Ascending aorta (tissue), 2 donors: ENCODE measurements at regions not wholly inside any gene's neighbourhood (a gene's known extent, or its start where the extent isn't known, plus 50 kb on each side); places are given as distances from the start of the nearest gene placed in this dataset.

Experiments used
- DNase-seq, 2 donors: peaks; one replicate each; pipeline ENCODE4 v3.0.0-alpha.2; 2019; ENCODE audit warnings: low spot score in 2 of 2
- H3K27ac ChIP-seq, 2 donors: fragments of 200-600 bp; sonication (generic); one replicate each; pipeline ENCODE4 v1.5.1; 2016 to 2017; ENCODE audit warnings: mild to moderate bottlenecking in 1 of 2
- H3K27me3 ChIP-seq: fragments of 200-600 bp; sonication (generic); one replicate; pipeline ENCODE4 v1.5.1; 2017
- H3K36me3 ChIP-seq, 2 donors: fragments of 200-600 bp; sonication (generic); one replicate each; pipeline ENCODE4 v1.5.1; 2016
- H3K4me1 ChIP-seq, 2 donors: fragments of 200-600 bp; sonication (generic); one replicate each; pipeline ENCODE4 v1.5.1; 2016 to 2017; ENCODE audit warnings: mild to moderate bottlenecking in 1 of 2
- H3K4me3 ChIP-seq, 2 donors: fragments of 200-600 bp; sonication (generic); one replicate each; pipeline ENCODE4 v1.5.1; 2016 to 2017; ENCODE audit warnings: mild to moderate bottlenecking in 1 of 2
- H3K9me3 ChIP-seq, 2 donors: fragments of 200-600 bp; sonication (generic); one replicate each; pipeline ENCODE4 v1.5.1; 2016
- CTCF ChIP-seq, 3 experiments: fragments of 200-600 bp in 2 of 3; fragments of 450-650 bp in 1 of 3; sonication (generic) in 2 of 3; IDR thresholded peaks; one replicate each; pipeline ENCODE4 v1.5.1; 2016 to 2019; ENCODE audit warnings: antibody characterized with exemption in 3 of 3, mild to moderate bottlenecking in 1 of 3, moderate library complexity in 1 of 3
- intact Hi-C: fragments of 100-400 bp; cut with DNase I; formaldehyde crosslinking; loops from one replicate; pipeline ENCODE4 v1.15.1; 2023

- Histone ChIP-seq H3K27ac (no peak overlapping the region), H3K4me3 (no peak overlapping the region), H3K27me3 (no peaks in the 10 kb centered on the region), H3K4me1 (peaks cover 0 to 8% of the 10 kb centered on the region in 2 donors), H3K9me3 (no peaks in the 10 kb centered on the region), H3K36me3 (no peaks in the 10 kb centered on the region)
- DNase-seq: no peak
- no peak for TF ChIP-seq CTCF (IDR thresholded peaks at IDR 0.05)
- intact Hi-C loops: loop anchor here (10.0 kb wide), 1 partner anchor 904 kb away; the partner anchor contains the start of gene RNF180
These were observed 299.7 kb downstream of the CWC27 start for GRCh38 chr5:65068410-65068809.

- intact Hi-C loops: no loop called here
- TF ChIP-seq CTCF (IDR thresholded peaks at IDR 0.05): no peak
These were observed 301.3 kb downstream of the CWC27 start for GRCh38 chr5:65070026-65070425.

GRCh38 chr5:65072850-65073249 is 304.1 kb downstream of the CWC27 start:
- H3K4me1 ChIP-seq: peaks cover 0 to 6% of the 10 kb centered on the region in 2 donors
- H3K9me3 ChIP-seq: no peaks in the 10 kb centered on the region
- no peak for DNase-seq
- H3K27me3 ChIP-seq: no peaks in the 10 kb centered on the region
- no peak overlapping the region for H3K27ac ChIP-seq
- H3K36me3 ChIP-seq: no peaks in the 10 kb centered on the region
- no peak for TF ChIP-seq CTCF (IDR thresholded peaks at IDR 0.05)
- intact Hi-C loops: no loop called here
- no peak overlapping the region for H3K4me3 ChIP-seq

More at GRCh38 chr5:65070026-65070425, 301.3 kb downstream of the CWC27 start:
- no peaks in the 10 kb centered on the region for H3K9me3 ChIP-seq
- H3K27me3 ChIP-seq: no peaks in the 10 kb centered on the region
- peaks cover 0 to 8% of the 10 kb centered on the region in 2 donors for H3K4me1 ChIP-seq
- DNase-seq: no peak
- no peak overlapping the region for H3K27ac ChIP-seq
- no peaks in the 10 kb centered on the region for H3K36me3 ChIP-seq
- no peak overlapping the region for H3K4me3 ChIP-seq

- intact Hi-C loops: no loop called here
- Histone ChIP-seq H3K9me3 (no peaks in the 10 kb centered on the region), H3K4me3 (no peak overlapping the region), H3K4me1 (peaks cover 0 to 6% of the 10 kb centered on the region in 2 donors), H3K36me3 (no peaks in the 10 kb centered on the region), H3K27me3 (no peaks in the 10 kb centered on the region), H3K27ac (no peak overlapping the region)
- DNase-seq: no peak
- no peak for TF ChIP-seq CTCF (IDR thresholded peaks at IDR 0.05)
These were observed 304.5 kb downstream of the CWC27 start for GRCh38 chr5:65073250-65073661.

- H3K27me3 ChIP-seq: no peaks in the 10 kb centered on the region
- TF ChIP-seq CTCF (IDR thresholded peaks at IDR 0.05): no peak
- H3K4me3 ChIP-seq: no peak overlapping the region
- H3K27ac ChIP-seq: peak overlapping the region; percentile 19 to 49
- intact Hi-C loops: no loop called here
- no peak for DNase-seq
- H3K9me3 ChIP-seq: no peaks in the 10 kb centered on the region
- H3K36me3 ChIP-seq: no peaks in the 10 kb centered on the region
- H3K4me1 ChIP-seq: peaks cover 0 to 6% of the 10 kb centered on the region in 2 donors
These were observed 307.0 kb downstream of the CWC27 start for GRCh38 chr5:65075623-65076250.
